ENCODE measurements at regions not wholly inside any gene's neighbourhood (a gene's known extent, or its start where the extent isn't known, plus 50 kb on each side); places are given as distances from the start of the nearest gene placed in this dataset.

GRCh38 chr6:138692058-138692977 lies 81.3 kb upstream of the CCDC28A start:
- TF ChIP-seq PHB2 (IDR thresholded peaks at IDR 0.05; ENCODE audit: partially characterized antibody) (no peak), KMT2B (CRISPR knock-in tag; IDR thresholded peaks at IDR 0.05) (no peak), KDM1A (CRISPR knock-in tag; IDR thresholded peaks at IDR 0.05) (no peak), EZH2 (conservative IDR thresholded peaks at IDR 0.05; ENCODE audit: low read depth, low read length) (no peak), MYC (CRISPR knock-in tag; IDR thresholded peaks at IDR 0.05; ENCODE audit: borderline replicate concordance) (no peak), POLR2AphosphoS2 (IDR thresholded peaks at IDR 0.05; ENCODE audit: low read depth, low read length) (no peak), ZBTB21 (CRISPR knock-in tag; IDR thresholded peaks at IDR 0.05) (no peak), POLR2AphosphoS5 (IDR thresholded peaks at IDR 0.05; ENCODE audit: low read depth, low read length) (no peak; the same call in 1 of the 2 replicates), CTCF (CRISPR knock-in tag; IDR thresholded peaks at IDR 0.05) (peak; percentile 80)
- TF ChIP-seq, protein P1, sequence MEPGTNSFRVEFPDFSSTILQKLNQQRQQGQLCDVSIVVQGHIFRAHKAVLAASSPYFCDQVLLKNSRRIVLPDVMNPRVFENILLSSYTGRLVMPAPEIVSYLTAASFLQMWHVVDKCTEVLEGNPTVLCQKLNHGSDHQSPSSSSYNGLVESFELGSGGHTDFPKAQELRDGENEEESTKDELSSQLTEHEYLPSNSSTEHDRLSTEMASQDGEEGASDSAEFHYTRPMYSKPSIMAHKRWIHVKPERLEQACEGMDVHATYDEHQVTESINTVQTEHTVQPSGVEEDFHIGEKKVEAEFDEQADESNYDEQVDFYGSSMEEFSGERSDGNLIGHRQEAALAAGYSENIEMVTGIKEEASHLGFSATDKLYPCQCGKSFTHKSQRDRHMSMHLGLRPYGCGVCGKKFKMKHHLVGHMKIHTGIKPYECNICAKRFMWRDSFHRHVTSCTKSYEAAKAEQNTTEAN (CRISPR knock-in tag; conservative IDR thresholded peaks at IDR 0.05): no peak
